ENCODE measurements at regions not wholly inside any gene's neighbourhood (a gene's known extent, or its start where the extent isn't known, plus 50 kb on each side); places are given as distances from the start of the nearest gene placed in this dataset.

DNA sequence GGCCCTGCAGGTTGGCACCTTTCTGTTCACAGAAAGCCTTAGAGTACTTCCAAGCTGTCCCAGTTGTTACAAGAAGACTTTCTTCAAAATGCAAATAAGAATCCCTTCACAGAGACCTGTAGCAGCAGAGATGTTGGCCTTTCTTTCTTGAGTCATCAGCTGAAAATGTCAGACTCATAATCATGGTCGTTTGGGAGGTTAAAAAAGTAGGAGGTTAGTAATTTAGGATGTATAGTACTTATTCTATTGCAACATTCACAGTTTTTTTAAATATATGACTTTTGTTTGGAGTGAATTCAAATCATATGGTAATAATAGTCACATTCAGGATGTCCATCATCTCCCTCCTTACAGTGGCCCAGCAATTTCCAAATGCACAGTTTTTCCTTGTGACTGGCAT lies 223.9 kb upstream of the GLI3 start:
- TF ChIP-seq, protein P1, sequence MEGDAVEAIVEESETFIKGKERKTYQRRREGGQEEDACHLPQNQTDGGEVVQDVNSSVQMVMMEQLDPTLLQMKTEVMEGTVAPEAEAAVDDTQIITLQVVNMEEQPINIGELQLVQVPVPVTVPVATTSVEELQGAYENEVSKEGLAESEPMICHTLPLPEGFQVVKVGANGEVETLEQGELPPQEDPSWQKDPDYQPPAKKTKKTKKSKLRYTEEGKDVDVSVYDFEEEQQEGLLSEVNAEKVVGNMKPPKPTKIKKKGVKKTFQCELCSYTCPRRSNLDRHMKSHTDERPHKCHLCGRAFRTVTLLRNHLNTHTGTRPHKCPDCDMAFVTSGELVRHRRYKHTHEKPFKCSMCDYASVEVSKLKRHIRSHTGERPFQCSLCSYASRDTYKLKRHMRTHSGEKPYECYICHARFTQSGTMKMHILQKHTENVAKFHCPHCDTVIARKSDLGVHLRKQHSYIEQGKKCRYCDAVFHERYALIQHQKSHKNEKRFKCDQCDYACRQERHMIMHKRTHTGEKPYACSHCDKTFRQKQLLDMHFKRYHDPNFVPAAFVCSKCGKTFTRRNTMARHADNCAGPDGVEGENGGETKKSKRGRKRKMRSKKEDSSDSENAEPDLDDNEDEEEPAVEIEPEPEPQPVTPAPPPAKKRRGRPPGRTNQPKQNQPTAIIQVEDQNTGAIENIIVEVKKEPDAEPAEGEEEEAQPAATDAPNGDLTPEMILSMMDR (IDR thresholded peaks at IDR 0.05; ENCODE audit: borderline replicate concordance, insufficient read depth, low read depth, low read length) = no peak
- no peak overlapping the region for H3K4me3 ChIP-seq (ENCODE audit: low read depth, low read length)

DNA sequence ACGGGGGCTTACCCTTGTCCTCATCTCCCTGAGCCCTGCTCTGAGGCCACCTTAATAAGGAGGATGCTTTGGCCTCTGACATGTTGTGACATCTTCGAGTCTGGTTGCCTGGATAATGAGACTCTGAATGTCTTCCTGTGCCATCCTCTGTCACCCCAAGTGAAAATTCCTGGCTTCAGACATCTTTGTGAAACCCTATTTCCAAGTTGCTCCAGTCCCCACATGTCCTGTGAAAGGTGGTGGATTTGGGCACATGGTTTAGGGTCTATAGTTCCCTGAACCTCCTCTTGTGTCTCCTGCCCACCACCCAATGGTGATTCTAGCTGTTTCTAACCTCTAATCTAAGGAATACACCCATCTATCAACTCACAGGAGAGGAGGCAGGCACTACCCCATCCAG lies 223.1 kb upstream of the GLI3 start:
- TF ChIP-seq, protein P1 (IDR thresholded peaks at IDR 0.05; ENCODE audit: borderline replicate concordance, insufficient read depth, low read depth, low read length) = no peak
- no peak overlapping the region for H3K4me3 ChIP-seq (ENCODE audit: low read depth, low read length)

DNA sequence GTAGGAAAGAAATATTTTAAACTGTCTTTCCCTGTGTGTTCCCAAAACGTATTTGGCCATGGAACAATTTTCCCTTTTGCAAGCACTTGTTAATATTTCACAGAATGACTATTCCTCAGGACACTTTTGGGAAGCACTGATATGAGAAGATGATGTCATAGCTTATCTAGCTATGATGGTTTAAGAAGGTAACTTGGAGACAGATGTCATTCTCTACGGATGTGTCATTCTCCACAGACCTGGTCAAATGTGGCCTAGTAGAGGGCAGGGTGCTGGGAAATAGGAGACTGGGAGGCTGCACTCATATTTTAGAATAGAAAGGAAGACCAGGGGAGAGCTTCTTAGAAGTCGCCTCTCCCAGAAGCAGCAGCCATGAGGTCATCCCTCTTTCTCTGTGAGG lies 220.7 kb upstream of the GLI3 start:
- H3K4me3 ChIP-seq (ENCODE audit: low read depth, low read length) = no peak overlapping the region
- TF ChIP-seq, protein P1 (IDR thresholded peaks at IDR 0.05; ENCODE audit: borderline replicate concordance, insufficient read depth, low read depth, low read length) = no peak

DNA sequence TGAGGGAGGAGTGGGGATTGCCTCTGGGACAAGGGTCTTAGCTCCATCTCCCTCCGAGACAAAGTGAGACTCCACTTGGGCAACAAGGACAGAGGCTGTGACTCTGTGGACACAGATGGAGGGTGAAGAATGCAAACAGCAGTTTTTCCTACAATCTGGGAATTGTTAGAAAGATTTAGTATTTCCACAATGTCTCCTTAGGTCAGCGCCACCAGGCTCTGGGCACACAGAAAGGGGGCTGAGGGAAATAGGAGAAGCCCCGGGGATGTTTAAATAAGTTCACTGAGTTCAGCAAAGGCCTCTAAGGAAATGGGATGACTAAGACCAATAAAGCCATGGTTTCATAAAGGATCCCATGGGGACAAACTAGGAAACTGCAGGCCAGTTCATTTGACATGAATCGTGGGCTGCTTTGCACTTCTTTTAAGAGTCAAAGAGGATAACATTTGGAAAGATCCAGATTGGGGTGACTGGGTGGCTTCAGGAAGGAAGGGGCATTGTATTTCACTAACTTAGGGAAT lies 219.8 kb upstream of the GLI3 start:
- H3K4me3 ChIP-seq (ENCODE audit: low read depth, low read length) = no peak overlapping the region
- TF ChIP-seq, protein P1 (IDR thresholded peaks at IDR 0.05; ENCODE audit: borderline replicate concordance, insufficient read depth, low read depth, low read length) = no peak

DNA sequence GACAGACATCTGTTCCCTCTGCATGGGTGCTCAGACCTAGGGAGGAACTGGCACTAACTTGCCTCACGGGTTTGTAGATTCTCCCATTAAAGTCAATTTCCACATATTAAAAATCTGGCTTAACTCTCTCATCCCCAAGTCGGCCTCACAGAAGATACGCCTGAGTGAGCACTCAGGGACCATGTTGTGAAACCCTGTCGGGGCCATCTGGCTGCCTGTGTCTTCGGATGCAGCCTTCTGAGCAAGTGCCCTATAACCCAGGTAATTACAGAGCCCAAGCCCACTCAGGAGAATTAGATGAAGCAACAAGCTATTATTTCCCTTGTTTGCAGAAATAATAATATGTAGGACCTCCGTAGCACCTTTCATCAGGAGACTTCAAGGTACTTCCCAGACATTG lies 219.3 kb upstream of the GLI3 start:
- TF ChIP-seq, protein P1 (IDR thresholded peaks at IDR 0.05; ENCODE audit: borderline replicate concordance, insufficient read depth, low read depth, low read length) = no peak
- H3K4me3 ChIP-seq (ENCODE audit: low read depth, low read length) = no peak overlapping the region

DNA sequence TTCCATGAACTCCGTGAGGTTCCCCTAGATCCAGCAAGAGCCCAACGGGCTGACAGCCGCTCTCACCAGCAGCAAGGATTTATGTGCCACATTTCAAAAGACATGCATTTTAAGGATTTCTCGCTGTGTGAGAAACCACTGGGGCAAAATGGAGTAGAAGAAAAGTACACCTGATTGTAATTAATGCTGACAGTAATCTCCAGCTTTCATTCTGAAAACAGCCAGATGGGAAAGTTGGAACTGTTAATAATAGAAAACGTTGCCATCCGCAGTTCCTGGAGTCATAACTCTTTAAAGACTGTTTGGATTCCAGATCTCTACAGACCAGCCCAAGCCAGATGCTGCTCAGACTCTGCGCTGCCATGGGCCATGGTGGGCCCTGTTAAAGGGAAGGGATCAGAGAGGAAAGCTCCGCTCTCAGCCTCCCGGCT lies 216.9 kb upstream of the GLI3 start:
- no peak overlapping the region for H3K4me3 ChIP-seq (ENCODE audit: low read depth, low read length)
- TF ChIP-seq, protein P1 (IDR thresholded peaks at IDR 0.05; ENCODE audit: borderline replicate concordance, insufficient read depth, low read depth, low read length) = no peak

DNA sequence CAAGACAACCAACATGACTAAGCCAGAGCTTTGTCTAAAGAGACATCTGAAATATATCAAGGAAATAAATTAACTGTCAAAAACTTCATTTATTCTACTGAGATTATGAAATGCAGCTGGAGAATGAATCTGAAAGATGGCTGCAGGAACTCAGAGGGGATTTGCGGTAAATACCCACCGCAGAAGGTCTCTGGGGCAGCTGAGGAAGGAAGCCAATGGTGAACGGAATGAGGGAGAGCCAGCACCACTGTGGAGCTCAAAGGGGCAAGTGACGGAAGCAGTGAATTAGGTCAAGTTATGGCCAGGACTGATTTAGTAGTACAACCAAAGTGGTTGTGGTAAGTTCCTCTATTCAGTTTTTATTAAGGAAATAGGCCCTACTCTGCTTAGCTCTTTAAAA lies 215.3 kb upstream of the GLI3 start:
- TF ChIP-seq, protein P1 (IDR thresholded peaks at IDR 0.05; ENCODE audit: borderline replicate concordance, insufficient read depth, low read depth, low read length) = no peak
- H3K4me3 ChIP-seq (ENCODE audit: low read depth, low read length) = no peak overlapping the region

Measured in GM12875 (cell line).